ENCODE measurements at regions not wholly inside any gene's neighbourhood (a gene's known extent, or its start where the extent isn't known, plus 50 kb on each side); places are given as distances from the start of the nearest gene placed in this dataset.

GRCh38 chr9:108662091-108662875, 193.5 kb downstream of the ACTL7B start:
- no peak overlapping the region for H3K27ac Mint-ChIP-seq
- Histone ChIP-seq H3K4me3 (no peak overlapping the region), H2AFZ (no peak overlapping the region), H3K4me2 (no peak overlapping the region), H3K4me1 (ENCODE audit: insufficient read depth) (peaks cover 4% of the 10 kb centered on the region; the same call in 1 of the 2 replicates), H3F3A (replicated peaks; ENCODE audit: low read depth) (no peaks in the 10 kb centered on the region), H3K36me3 (ENCODE audit: insufficient read depth) (no peaks in the 10 kb centered on the region), H4K20me1 (replicated peaks; ENCODE audit: insufficient read depth) (no peaks in the 10 kb centered on the region), H3K79me2 (replicated peaks; ENCODE audit: insufficient read depth) (no peaks in the 10 kb centered on the region), H3K9me2 (ENCODE audit: insufficient read depth) (peaks cover 10% of the 10 kb centered on the region; the same call in 1 of the 2 replicates), H3K27ac (ENCODE audit: low read depth) (no peak overlapping the region), H3K27me3 (ENCODE audit: insufficient read depth) (no peaks in the 10 kb centered on the region)
- TF ChIP-seq POLR2AphosphoS5 (IDR thresholded peaks at IDR 0.05; ENCODE audit: low read depth) (no peak), REST (IDR thresholded peaks at IDR 0.05; ENCODE audit: unreplicated experiment) (no peak), ZNF331 (CRISPR knock-in tag; IDR thresholded peaks at IDR 0.05; ENCODE audit: low read depth) (no peak), NANOG (IDR thresholded peaks at IDR 0.05; ENCODE audit: borderline replicate concordance) (no peak), CREB1 (CRISPR knock-in tag; IDR thresholded peaks at IDR 0.05; ENCODE audit: low read depth) (no peak)
- H3K36me3 Mint-ChIP-seq (ENCODE audit: low read depth), result peaks cover 32% of the 10 kb centered on the region
- H3K4me3 Mint-ChIP-seq, result no peak overlapping the region
- H3K27me3 Mint-ChIP-seq (ENCODE audit: insufficient read depth, low read depth, poor library complexity), result peaks cover 3% of the 10 kb centered on the region
- H3K9me3 Mint-ChIP-seq, result peaks cover 43% of the 10 kb centered on the region
- H3K4me1 Mint-ChIP-seq, result peaks cover 21% of the 10 kb centered on the region
- no peak for ATAC-seq
- no peak for DNase-seq (ENCODE audit: low spot score)

GRCh38 chr9:108656566-108656965, 199.2 kb downstream of the ACTL7B start:
- no peak overlapping the region for H3K4me3 Mint-ChIP-seq
- Histone ChIP-seq H3K4me3 (no peak overlapping the region), H3K4me2 (no peak overlapping the region), H2AFZ (no peak overlapping the region), H3K4me1 (ENCODE audit: insufficient read depth) (no peaks in the 10 kb centered on the region), H3F3A (replicated peaks; ENCODE audit: low read depth) (no peaks in the 10 kb centered on the region), H3K9me2 (ENCODE audit: insufficient read depth) (peaks cover 10% of the 10 kb centered on the region; the same call in 1 of the 2 replicates), H3K36me3 (ENCODE audit: insufficient read depth) (no peaks in the 10 kb centered on the region), H3K27me3 (ENCODE audit: insufficient read depth) (no peaks in the 10 kb centered on the region), H3K27ac (ENCODE audit: low read depth) (no peak overlapping the region), H3K79me2 (replicated peaks; ENCODE audit: insufficient read depth) (no peaks in the 10 kb centered on the region), H4K20me1 (replicated peaks; ENCODE audit: insufficient read depth) (no peaks in the 10 kb centered on the region)
- H3K9me3 Mint-ChIP-seq, result peaks cover 36% of the 10 kb centered on the region
- H3K36me3 Mint-ChIP-seq (ENCODE audit: low read depth), result peaks cover 26% of the 10 kb centered on the region
- no peaks in the 10 kb centered on the region for H3K27me3 Mint-ChIP-seq (ENCODE audit: insufficient read depth, low read depth, poor library complexity)
- H3K27ac Mint-ChIP-seq, result no peak overlapping the region
- no peaks in the 10 kb centered on the region for H3K4me1 Mint-ChIP-seq
- DNase-seq (ENCODE audit: low spot score) (no peak), ATAC-seq (no peak)
- TF ChIP-seq CTCF (conservative IDR thresholded peaks at IDR 0.05; ENCODE audit: low read depth in 2 of 2) (no peak), REST (IDR thresholded peaks at IDR 0.05; ENCODE audit: unreplicated experiment) (no peak), ZNF331 (CRISPR knock-in tag; IDR thresholded peaks at IDR 0.05; ENCODE audit: low read depth) (no peak)

Measured in GM23338 (cell line).